LNCAP (cell line): ENCODE measurements at regions not wholly inside any gene's neighbourhood (a gene's known extent, or its start where the extent isn't known, plus 50 kb on each side); places are given as distances from the start of the nearest gene placed in this dataset.

Experiments
- CTCF ChIP-seq: fragments of 450-650 bp; IDR thresholded peaks from 2 replicates; pipeline ENCODE4 v1.5.1; 2017; ENCODE audit warnings: mild to moderate bottlenecking

- no peak for TF ChIP-seq CTCF
Measured at GRCh38 chr11:104792861-104793260, 105.4 kb downstream of the CASP12 start.

DNA sequence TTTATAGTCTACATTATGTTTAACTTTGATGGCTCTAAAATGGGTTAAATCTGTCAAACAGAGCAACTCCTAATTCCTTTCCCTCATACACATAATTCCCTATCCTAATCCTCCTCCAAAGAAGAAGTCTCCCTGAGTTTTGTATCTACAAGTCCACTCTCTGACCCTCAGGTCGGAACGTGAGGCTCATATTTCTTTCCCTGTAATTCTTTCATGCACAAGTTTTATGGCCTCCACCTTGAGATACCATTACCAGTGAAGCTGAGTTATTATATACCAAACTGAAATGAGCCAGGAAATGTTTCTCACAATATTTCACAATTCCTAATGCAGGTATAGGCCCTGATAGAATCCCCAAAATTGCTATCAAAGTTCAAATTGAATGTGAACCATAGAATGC is 106.4 kb downstream of the CASP12 start:
- TF ChIP-seq CTCF: no peak

- TF ChIP-seq CTCF: no peak
Measured at GRCh38 chr11:104784684-104785460, 113.4 kb downstream of the CASP12 start.

DNA sequence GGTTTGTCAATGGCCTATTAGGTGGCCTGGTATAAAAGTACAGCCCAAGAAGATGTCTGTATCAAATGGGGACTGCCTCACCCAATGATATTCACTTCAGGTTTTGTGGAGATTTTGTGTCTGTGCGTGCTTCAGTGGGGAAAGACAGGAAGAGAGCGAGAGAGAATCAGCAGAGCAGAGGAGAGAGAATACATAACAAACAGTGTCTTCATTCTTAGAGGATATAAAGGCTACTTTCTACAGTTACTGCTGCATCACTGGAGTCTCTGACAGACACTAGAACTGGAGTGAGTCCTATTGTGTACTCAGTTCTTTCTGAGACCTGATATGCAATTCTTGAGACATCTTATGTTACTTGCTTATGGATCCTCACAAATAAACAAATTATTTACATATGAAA is 115.0 kb downstream of the CASP12 start:
- no peak for TF ChIP-seq CTCF

DNA sequence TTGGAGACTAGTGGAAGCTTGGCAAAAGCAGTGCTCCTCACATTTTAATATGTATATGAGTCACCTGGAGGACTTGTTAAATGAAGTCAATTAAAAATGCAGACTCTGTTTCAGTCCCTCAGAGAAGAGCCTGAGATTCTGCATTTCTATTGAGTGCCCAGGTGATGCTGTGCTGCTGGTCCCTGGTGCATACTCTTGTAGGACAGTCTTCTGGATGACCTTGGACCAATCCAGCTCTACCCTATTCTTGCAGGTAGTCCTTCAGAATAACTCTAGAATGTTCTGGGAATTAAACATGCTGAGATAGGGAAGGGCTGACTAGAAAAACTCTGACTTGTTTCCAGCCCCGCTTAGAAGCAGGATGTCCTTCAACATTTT is 115.9 kb downstream of the CASP12 start:
- TF ChIP-seq CTCF: no peak

DNA sequence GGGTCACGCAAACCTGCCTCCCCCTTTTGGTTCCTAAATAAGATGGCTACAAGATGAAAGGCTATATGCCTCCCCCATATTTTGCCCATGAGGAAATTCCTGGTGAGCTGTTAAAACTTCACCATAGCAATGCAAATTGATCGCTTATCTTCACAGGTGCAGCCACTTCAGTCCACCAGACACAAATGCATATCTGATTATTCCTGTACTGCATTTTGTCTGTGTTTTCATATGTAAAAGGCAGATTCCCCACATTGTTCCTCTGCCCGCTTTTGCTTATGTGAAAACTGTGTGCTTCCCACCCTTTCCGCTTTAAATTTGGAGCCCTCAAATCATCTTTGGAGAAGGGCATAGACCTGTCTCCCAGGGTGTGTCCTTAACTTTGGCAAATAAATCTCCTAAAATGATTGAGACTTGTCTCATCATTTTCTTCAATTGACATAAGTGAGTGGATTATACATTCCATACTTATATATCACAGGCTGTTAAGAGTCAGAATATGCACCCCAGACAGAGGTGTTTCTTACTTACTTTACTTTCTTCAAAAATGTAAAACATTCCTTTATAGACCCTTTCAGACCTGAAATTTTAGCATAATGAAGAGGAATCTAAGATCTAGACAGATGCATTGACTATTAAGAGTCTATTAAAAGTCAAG is 116.4 kb downstream of the CASP12 start:
- TF ChIP-seq CTCF: no peak

DNA sequence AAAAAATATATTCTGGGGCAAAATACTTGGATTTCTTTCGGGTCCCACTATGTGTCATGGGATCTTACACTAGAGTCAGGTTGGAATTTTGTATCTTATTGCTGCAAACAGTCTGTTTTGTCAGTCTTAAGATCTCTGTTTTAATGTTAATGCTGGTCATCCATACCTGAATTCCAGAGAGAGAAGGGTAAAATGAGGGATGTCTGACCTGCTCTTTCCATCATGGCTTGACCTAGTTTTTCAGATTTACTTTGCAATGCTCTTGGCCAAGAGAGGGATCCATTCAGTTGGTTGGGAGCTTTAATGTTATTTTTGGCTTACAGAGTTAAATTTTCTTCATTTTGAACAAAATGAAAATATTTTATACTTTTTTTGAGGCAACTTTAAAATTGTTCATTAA is 117.2 kb downstream of the CASP12 start:
- TF ChIP-seq CTCF: no peak
